GM19452 (cell line): ENCODE measurements at regions not wholly inside any gene's neighbourhood (a gene's known extent, or its start where the extent isn't known, plus 50 kb on each side); places are given as distances from the start of the nearest gene placed in this dataset.
"Not testable (repeated sequence)": the region's sequence is repeated elsewhere in the genome, so short reads cannot be mapped to it uniquely, and the experiment has no call there.

Source experiments
- ATAC-seq: cut with Tn5 transposase; IDR thresholded peaks from one replicate; pipeline ENCODE4 v1.9.1; 2021; ENCODE audit not compliant: unreplicated experiment

DNA sequence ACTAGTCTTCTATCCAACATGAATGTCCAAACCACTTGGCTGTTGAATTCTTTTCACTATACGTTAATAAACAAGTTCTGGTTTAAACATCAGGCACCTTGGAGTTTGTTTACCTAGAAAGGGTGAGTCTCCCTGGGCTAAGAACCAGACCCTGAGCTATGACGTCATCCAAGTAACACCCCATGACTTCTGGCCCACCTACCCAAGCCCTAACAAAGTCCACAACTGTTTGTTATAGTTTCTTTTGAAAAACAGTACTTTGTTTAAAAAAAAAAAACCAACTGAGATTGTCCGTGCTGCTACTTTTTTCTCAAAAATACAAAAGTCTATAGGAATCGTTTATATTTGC, 146.9 kb upstream of the BEND6 start:
- no peak for ATAC-seq

DNA sequence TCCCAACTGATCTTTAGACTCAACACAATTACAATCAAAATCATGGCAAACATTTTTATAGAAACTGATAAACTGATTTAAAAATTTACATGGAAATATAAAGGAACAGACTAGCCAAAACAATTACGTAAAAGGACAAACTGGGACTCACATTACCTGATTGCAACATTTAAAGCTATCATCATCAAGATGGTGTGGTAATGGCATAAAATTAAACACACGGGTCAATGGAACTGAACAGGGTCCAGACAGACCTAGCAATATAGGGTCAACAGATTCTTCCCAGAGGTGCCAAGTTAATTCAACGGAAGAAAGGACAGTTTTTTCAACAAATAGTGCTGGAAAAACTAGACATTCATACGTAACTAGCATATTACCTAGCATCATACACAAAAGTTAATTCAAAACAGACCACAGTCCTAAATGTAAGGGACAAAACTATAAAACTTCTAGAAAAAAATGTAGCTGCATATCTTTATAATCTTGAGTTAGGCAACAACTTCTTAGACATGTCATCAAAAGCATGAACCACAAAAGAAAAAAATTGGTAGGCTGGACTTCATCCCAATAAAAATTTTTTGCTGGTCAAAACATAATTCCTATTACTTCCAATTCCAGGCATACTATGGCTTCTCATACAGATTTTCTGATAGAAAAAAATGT, 147.4 kb upstream of the BEND6 start:
- ATAC-seq = no peak

DNA sequence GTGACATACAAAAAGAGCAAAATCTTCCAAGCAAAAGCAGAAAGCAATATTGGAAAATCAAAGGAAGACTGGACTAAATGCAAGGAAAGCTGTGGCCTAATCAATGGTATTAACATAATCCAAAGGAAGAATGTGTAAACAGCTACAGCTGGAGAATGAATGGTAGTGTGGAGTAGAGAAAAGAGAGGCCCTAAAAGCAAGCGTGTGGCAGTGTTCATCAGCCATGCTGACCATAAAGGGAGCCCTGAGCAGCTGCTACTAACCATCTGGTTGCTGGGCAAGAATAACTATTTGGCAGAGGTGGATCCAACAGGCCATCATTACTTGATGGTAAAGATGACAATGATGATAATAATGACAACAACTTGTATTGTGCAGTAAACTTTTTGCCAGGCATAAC, 148.5 kb upstream of the BEND6 start:
- ATAC-seq = no peak

DNA sequence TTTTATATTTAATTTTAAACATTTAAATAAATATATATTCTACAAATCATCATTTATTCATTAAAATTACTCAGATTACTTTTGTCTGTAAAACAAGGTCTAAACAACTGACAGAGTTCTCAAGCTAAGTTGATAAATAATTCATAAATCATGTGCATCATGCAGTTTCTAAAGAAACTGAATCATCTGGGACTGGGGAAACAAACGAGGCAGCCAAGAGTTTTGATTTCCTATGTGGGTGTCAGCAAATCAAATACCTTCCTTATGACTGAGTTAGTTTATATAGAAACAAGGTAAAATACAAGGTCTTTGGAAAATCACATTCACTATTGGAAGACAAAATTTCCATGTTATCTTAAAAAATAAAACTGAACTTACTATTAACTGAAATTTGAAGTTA, 149.9 kb upstream of the BEND6 start:
- no peak for ATAC-seq

DNA sequence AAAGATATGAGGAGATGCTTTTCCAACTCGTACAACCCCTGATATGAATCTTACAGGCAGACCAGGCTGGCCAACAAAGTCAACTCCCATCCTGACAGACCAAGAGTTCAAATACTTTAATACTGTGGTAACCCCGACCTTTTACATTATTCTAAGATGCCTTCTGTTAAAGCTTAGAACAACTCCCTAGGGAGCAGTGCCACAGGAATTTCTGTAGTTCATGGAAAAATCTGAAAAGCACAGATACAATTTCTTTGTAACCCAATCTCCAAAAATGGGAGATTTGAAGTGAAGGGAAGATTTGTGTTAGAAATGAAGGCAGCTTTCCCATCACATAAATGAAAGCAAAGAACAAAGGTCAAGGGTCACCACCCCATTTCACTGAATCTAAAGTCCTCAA, 151.3 kb upstream of the BEND6 start:
- ATAC-seq = no peak

DNA sequence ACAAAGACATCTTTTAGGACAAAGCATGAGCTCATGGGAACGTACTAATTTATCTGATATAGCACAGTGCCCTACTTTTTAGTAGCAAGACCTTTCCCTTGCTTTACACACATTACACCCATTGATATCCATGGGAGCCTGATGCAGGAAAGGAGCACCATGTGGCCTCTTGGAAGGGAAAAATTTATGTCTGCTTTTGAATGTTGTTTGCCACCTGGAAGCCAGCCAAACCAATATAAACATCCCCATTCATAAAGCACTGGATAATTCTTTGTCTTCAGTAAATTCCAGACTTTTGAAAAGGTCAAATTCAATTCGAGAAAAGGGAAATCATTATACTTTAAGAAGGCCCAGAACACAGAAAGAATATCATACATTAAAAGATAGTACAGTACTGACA, 152.3 kb upstream of the BEND6 start:
- no peak for ATAC-seq

DNA sequence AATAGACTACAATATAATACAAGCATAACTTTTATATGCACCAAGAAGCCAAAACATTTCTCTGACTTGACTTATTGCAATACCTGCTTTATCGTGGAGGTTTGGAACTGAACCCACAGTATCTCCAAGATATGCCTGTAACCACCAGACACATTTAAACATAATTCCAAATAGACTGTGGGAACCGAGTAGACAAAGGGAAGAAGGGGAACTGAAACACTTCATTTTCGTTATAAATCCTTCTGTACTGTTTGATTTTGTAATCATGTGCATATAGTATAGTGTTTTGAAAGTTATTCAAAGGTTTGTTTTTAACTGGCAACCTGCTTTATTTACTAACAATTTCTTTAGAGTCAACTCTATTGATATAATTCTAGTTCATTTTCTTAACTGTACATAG, 154.9 kb upstream of the BEND6 start:
- no peak for ATAC-seq

DNA sequence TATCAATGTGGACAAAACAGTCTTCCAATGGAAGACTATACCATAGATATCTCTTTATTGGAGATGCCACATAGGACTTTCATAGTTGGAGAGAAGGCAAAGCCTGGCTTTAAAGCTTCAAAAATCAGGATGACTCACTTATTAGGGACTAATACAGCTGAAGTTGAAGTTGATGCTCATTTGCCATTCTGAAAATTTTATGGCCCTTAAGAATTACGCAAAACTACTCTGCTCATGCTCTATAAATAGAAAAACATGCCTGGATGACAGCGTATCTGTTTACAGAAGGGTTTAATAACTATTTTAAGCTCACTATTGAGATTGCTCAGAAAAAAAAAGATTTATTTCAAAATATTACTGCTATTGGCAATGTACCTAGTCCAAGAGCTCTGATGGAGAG, 155.5 kb upstream of the DST start:
- ATAC-seq = no peak

DNA sequence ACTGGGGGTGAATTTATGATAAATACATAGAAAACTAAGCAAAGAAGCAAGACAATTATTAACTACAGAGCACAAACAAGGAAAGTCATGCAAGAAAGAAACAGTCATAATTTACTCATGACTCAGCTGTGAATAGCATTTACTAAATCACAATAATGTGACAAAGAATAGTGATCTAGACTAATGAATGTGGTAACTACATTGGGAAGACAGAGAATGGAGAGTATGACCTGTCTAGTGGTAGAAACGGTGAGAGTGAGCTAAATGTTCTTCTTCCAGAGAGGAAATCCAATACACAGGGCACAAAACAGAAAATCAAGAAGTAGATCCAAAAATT, 153.5 kb upstream of the DST start:
- peak; percentile 53 for ATAC-seq

DNA sequence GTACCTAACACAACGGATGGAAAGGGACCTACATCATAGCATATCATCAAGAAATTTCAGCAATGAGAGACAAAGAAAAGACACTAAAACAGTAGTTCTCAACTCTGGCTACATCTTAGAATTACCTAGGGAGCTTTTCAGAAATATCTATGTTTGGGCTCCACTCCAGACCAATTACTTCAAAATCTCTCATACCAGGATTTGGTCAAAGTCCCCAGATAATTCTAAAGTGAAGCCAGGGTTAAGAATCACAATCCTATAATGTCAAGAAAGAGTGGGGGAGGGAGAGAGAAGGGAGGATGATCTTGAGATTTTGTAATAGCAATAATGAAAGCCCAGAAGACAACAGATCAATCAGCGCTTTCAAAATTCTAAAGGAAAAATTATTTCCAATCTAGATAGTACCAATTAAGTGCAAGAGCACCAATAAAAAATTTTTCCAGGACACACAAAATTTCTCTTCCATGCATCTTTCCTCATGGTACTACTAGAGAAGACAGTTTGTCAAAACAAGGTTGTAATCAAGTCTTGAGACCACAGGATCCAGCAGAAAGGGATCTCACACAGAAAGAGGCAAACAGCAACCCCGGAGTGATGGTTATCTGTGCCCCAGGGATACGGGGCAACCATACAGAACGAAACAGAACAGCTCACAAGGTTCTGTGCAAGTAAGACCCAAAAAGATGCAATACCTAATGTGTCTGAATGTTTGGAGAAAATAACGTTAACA, 152.9 kb upstream of the DST start:
- peak; percentile 4 for ATAC-seq

DNA sequence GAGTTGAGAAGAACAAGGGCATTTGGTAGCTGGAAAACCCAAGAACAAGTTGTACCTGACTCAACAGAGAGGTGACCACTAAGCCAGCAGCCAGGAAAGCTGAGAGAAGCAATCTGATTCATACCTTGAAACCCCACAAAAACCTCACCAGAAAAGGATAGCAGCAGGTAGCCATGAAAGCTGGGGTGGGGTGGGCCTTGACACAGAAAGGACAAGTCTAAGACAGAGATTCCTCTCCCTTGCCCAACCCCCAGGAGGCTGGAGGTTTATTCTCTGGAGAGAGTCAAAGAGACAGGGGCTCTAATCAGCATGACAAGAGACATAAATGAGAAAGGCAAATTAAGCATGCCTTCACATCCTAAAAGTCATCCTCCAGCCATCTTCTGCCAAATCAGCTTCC, 151.7 kb upstream of the DST start:
- ATAC-seq = no peak

DNA sequence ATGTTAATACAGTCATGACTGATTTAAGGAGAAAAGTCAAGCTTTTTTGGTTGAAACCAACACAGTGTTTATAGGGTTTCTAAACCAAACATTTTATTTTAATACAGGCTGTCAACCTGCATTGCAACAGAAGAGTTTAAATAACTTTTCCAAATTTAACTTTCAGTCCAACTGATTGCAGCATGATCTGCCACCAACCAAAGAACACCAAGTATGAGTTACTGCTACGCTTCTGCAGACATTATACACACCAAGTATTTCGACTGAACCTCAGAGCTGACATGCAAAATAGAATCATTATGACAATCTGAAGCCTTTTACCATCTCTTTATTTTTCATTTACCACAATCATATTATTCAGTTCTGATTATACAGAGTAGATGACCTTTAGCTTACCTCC, 151.2 kb upstream of the DST start:
- no peak for ATAC-seq

DNA sequence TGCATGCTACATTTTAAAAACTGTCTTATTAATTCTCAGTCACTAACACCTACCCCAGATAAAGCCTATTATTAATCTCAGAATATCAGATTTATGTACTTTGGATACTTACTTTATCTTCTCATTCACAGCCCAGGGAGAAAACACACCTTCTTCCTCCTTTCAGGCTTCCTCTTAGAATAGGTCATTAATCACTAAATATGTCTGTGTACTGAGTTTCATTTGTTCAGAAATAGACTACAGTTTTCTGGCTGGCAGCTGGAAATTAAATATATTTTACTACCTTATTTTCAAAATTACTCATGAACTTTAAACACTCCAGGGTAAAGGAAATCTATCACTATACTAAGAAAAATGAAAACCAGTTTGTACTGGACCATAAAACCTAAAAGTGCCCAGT, 147.7 kb upstream of the DST start:
- ATAC-seq = no peak

DNA sequence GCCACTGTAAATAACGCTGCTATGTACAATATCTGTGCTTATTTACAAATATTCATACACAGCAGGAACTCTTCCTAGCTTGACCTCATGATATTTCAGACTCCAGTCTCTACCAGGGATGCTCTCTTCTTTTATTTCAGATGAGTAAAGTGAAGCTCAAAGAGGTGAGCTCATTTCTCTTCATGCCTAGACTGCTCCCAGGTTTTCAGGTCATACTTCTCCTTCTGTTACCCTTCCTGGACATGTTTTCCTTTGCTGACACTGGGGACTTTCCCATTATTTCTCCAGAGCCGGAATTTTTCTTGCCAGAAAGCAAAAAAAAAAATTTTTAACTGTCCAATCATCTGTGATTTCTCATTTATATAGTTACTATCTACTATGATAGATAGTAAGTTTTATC, 147.2 kb upstream of the DST start:
- no peak for ATAC-seq

DNA sequence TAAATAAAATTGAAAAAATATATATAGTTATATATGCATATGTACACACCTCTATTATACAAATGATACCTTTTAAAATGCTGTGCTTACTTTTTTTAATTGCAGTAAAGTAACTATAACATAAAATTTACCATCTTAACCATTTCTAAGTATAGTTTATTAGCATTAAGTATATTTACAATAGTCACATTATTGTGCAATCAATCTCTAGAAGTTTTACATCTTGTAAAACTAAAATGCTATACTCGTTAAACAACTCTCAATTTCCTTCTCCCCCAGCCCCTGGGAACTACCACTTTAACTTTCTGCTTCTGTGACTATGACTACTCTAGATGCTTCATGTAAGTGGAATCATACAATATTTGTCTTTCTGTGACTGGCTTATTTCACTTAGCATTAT, 146.7 kb upstream of the DST start:
- no peak for ATAC-seq

DNA sequence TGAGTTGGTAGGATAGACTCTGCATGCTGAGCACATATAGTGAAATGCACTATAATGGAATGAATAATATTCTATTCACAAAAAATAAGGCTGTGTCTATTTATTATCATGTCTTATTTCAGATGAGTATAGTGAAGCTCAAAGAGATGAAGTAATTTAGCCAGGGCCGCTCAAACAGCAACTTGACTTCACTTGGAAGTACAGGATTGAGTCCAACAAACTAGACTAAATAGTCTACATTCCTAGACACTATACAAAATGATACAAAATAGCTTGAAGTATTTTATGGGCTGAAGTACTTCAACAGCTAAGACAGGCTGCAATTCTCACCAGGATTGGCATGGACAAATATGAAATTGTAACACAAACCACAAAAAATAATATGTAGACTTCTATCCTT, 144.5 kb upstream of the DST start:
- no peak for ATAC-seq

DNA sequence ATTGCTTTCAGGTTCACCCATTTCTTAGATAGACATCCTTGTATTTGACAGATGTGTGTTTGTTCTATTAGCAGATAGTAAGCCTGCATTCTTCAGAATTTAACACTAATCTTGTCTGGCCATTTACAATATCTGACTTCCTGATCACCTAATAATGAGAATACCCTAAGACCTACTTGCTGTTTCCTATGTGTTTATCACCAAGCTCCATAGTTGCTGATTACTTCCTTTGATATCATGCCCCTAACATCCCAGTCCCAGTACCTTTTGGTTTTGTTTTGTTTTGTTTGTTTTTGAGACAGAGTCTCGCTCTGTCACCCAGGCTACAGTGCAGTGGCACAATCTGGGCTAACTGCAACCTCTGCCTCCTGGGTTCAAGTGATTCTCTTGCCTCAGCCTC, 143.6 kb upstream of the DST start:
- no peak for ATAC-seq

DNA sequence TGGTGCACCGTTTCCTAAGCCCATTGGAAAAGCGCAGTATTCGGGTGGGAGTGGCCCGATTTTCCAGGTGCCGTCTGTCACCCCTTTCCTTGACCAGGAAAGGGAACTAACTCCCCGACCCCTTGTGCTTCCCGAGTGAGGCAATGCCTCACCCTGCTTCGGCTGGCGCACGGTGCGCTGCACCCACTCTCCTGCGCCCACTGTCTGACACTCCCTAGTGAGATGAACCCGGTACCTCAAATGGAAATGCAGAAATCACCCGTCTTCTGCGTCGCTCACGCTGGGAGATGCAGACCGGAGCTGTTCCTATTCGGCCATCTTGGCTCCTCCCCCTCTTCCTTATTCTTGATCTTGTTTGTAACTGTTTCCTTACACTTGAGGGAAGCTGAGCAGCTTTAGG, 142.8 kb upstream of the DST start:
- ATAC-seq = not testable (repeated sequence)

DNA sequence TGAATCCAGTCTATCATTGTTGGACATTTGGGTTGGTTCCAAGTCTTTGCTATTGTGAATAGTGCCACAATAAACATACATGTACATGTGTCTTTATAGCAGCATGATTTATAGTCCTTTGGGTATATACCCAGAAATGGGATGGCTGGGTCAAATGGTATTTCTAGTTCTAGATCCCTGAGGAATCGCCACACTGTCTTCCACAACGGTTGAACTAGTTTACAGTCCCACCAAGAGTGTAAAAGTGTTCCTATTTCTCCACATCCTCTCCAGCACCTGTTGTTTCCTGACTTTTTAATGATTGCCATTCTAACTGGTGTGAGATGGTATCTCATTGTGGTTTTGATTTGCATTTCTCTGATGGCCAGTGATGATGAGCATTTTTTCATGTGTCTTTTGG, 137.4 kb upstream of the DST start:
- ATAC-seq = not testable (repeated sequence)

DNA sequence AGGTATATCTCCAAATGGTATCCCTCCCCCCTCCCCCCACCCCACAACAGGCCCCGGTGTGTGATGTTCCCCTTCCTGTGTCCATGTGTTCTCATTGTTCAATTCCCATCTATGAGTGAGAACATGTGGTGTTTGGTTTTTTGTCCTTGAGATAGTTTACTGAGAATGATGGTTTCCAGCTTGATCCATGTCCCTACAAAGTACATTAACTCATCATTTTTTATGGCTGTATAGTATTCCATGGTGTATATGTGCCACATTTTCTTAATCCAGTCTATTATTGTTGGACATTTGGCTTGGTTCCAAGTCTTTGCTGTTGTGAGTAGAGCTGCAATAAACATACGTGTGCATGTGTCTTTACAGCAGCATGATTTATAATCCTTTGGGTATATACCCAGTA, 135.8 kb upstream of the DST start:
- ATAC-seq = not testable (repeated sequence)

DNA sequence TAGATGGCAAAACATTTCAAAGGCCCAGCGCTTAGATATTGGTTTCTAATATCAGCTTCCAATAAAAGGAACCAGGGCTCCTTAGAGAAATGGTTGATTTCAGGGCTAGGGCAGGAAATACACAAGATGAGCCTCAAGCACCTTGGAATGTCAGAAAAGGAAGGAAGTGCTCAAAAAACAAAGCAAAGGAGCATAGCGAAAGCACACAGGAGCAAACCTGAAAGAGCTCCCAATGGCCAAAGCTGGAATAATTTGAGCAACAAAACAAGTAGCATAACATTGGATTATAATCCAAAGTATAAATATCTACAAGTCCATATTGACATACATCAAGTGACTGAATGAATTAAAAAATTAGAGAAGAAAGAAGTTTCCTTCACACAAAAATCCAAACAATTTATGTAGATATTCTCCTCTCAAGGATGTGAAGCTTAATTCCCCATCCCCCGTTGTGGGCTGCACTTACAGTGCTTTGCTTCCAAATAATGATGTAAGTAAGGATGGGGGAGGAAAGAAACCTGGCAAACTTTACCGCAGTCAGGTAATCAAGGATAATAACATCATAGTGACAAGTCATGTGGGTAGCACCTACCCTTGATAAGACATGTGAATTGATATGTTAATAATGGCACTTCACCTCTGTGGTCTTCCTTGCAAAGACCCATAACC, 132.9 kb upstream of the DST start:
- ATAC-seq = no peak

DNA sequence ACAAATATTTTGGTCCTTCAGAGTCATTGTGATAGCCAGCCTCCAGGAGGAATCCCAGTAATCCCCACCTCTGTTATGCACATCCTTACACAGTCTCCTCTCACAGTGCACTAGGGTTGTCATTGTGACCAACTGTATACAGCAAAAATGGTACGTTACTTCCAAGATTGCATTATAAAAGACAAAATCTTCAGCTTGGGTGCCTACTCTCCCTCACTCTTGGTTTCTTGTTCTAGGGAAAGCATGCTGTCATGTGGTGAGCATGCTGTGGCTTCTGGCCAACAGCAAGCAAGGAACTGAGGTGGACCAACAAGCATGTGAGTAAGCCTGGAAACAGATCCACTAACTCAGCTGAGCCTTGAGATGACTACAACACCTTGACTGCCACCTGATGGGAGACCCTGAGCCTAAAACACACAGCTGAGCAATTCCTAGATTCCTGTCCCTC, 130.1 kb upstream of the DST start:
- peak; percentile 55 for ATAC-seq
